ENCODE measurements at regions not wholly inside any gene's neighbourhood (a gene's known extent, or its start where the extent isn't known, plus 50 kb on each side); places are given as distances from the start of the nearest gene placed in this dataset.
A peak's percentile ranks its signal among the peaks of the same experiment; 100 is the strongest.

DNA sequence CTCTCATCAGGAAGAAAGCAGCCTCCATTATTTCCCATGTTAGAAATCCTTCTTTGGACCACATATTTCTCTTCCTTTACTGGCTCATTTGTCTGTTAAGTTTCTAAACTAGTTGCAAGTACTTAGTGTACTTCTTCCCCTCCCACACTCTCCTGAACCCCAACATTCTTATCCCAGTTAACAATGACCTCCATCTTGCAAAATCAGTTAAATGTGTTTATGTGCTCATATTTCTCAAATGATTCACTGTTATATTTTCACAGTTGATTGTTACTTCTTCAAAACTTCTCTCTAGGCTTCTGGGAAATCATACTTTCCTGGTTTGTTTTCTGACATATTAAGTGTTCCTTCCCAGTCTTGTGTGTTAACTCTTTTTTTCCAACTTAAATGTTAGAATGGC lies 856.9 kb downstream of the EPHA3 start:
- intact Hi-C loops (cut with DNase I), result no loop called here
- ATAC-seq (ENCODE audit: poor library complexity) (no peak), DNase-seq (no peak)

DNA sequence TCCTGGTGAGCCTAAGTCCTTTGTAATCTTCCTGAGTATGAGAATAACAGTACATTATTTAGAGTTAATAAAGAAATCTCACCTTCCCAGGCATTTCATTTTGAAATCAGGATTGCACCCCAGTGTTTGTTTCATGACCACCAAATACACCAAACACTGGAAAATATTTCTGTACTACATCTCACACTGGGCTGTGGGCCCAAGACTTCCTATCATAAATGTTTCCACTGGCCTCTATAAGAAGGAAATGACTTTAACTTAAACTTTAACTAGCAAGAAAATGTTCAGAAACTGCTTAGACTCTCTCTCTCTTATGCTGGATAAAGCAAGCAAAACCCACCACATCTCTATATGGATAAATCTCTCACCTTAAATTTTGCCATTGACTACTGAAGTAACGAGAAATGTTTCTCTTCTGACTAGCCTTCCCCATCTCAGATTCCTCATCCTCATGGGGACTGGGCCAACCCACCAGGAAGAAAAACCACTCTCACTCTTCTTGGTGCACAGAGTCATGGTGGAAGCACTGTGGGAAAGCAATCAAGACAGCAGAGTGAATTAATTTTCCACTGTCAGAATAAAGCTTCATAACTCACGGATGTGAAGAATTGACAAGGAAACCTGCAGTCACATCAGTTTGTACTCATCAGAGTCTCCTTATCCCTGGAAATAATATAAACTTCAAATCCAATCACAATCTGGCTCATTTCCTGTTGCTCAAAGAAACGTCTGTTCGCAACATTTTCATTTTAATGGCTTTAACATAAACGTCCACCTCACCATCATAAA lies 859.6 kb downstream of the EPHA3 start:
- no peak for DNase-seq
- no peak for ATAC-seq (ENCODE audit: poor library complexity)
- intact Hi-C loops (cut with DNase I), result no loop called here

DNA sequence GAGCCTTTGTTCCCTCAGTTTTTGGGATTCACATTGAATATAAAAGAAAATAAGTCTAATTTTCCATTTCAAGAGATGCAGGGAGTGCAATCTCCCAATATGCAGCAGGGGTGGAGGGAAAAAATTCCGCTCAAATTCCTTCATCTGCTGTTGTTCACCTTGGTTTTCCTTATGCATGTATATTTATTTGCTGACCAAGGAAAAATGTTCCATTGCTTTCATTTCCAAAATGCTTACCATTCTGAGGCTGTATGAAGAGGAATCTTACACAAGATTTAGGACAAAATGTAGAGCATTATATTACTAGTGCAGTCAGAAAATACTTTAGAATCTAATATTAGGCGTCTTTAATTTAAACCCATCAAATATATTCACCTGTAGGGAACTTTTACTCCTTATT lies 863.9 kb downstream of the EPHA3 start:
- no peak for DNase-seq
- intact Hi-C loops (cut with DNase I), result no loop called here
- ATAC-seq (ENCODE audit: poor library complexity), result no peak

DNA sequence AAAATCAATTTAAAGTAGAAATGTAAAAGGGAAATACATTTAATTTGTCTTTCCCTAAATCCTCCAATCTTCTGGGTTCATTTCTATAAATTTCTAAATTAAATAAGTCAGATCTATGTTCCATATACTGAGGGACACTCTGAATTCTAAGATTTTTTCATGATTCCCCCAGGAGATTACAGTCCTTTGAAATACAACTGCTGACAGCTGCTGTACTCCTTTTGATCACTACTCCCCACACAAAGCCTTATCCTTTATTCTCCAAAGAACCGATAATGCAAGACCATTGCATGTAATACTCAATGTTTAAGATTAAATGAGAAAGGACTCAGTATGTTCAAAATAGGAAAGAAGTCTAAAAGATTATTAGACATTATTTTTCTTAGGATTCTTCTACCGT lies 865.7 kb downstream of the EPHA3 start:
- intact Hi-C loops (cut with DNase I), result no loop called here
- DNase-seq (no peak), ATAC-seq (ENCODE audit: poor library complexity) (no peak)

DNA sequence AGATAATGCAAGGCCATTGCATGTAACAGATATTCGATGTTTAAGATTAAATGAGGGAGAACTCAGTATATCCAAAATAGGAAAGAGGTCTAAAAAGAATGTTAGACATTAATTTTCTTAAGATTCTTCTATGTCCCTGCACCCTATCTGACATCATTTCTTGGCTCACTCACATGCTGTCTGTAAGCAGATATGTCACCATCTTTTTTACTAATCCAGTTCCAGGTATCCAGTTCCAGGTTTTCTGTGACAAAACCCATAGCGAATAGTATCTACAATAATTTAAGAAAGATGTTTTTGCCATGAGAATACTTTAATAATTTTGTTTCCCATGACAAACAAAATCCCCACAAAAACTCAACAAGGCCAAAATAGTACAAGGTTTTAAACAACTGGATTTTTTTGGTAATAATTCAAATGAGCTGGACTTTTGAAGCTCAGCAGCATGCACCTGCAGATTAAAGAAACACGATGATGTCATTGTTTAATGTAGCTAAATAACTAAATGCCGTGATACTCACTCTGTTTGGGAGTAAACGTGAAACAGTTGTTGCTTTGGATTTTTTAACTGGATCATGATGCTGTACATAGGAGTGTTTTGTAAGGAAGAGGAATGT lies 867.6 kb downstream of the EPHA3 start:
- intact Hi-C loops (cut with DNase I), result no loop called here
- ATAC-seq (ENCODE audit: poor library complexity) (no peak), DNase-seq (no peak)

DNA sequence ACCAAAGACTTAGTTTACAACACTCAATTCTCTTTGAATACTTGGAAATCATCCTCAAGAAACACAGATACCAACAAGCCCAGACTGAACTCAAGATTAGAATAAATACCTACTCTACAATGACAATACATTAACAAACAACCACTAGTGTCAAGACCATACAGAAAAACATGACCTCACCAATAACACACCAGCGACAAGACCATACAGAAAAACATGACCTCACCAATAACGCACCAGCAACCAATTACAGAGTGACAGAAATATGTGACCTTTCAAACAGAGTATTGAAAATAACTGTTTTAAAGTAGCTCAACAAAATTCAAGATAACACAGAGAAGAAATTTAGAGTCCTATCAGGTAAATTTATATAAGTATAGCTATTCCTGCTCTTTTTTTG lies 876.0 kb downstream of the EPHA3 start:
- ATAC-seq (ENCODE audit: poor library complexity) (no peak), DNase-seq (no peak)
- intact Hi-C loops (cut with DNase I), result no loop called here

DNA sequence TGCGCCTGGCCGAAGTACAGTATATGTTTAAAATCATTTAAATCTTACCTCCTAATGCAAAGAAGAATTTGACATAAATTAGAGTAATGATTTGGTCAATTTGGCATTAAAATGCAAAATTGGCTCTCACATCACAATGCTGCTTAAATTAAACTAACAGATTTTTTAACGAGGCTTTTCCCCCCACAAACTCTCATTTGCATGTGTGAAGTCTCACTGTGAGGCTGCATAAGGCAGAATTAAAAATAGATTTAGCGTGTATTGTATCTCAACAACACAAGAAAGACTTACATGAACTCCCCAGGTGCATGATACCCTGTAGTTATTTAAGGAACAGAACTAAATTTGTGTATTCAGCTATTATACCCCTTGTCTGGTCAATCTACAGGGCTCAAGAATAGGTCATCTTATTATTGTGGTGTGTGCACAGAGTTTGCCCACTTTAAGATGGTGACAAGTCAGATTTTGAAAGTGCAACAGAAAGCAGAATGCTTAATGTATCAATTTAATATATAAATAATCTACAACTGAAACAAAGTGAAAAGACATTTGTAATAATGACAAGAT lies 897.9 kb downstream of the EPHA3 start:
- intact Hi-C loops (cut with DNase I), result no loop called here

DNA sequence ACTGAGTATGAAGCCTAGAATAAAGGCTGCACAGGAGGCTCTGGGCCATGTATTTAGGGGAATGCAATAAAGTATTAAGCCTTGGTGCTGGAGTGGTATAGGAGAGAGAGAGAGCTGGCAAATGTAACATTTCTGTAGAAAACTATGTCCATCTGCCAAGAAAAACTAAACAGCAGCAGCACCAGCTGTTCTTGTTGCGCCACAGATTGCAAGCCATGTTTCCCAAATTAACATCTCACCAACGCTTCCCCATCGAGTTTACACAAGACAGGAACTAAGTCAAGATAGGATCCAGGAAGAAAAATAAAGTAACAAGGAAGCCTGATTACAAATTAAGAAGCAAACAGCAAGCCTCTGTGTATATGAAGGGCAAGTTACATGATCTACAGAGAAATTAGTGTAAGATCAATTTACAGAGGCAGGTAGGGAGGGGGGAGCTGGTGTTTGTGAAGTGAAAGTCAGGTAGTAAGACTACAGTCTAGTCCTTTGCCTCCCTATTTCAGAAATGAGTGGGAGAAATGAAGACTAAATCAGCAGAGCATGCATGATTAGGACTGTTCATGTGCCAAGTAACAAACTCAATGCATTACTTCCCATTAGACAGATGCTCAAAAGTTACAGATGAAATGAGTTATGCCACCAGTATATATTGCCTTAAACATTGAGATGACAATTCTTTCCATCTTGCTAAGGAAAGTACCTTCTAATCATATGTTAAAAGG lies 900.5 kb downstream of the EPHA3 start:
- DNase-seq (peak; percentile 43), ATAC-seq (ENCODE audit: poor library complexity) (peak; percentile 75)
- intact Hi-C loops (cut with DNase I), result no loop called here

More for the DNA sequence above, 897.9 kb downstream of the EPHA3 start:
- ATAC-seq (ENCODE audit: poor library complexity) (no peak), DNase-seq (no peak)

DNA sequence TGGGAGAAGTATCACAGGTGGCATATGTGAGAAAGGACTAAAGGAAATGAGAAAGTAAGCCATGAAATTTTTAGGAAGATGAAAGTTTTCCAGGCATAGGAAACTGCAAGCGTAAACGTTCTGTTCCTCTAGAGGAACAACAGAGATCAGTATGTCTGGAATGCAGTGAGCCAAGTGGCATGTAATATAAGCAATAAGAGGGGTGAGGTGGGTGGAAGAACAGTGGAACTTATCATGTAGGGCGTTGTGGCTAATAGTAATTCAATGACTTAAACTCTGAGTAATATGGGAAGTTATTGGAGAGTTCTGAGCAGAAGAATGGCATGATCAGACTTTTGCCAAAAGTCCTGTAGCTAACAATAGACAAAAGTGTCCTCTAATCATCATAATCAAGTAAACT lies 902.9 kb downstream of the EPHA3 start:
- intact Hi-C loops (cut with DNase I), result no loop called here
- ATAC-seq (ENCODE audit: poor library complexity), result peak; percentile 65

DNA sequence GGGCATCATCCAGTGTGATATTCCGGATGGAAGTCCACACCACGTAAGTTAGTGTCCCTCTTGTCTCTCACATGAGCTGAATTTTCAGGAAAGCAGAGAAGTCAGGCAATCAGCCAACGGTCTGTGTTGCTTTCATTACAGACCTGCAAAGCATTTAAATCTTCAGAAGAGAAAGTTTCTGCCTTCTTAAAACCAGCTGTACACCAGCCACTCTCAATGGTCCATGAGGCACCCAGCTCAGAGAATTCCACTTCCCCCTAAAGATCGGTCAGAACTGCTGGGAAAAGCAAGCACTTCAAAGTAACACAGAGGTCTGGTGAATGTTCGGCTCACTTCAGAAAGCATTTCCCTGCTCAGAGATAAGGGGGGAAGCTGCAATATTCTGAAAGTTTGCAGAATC lies 903.7 kb downstream of the EPHA3 start:
- intact Hi-C loops (cut with DNase I), result no loop called here
- DNase-seq, result no peak
- peak; percentile 65 for ATAC-seq (ENCODE audit: poor library complexity)

More for the DNA sequence above, 902.9 kb downstream of the EPHA3 start:
- no peak for DNase-seq

DNA sequence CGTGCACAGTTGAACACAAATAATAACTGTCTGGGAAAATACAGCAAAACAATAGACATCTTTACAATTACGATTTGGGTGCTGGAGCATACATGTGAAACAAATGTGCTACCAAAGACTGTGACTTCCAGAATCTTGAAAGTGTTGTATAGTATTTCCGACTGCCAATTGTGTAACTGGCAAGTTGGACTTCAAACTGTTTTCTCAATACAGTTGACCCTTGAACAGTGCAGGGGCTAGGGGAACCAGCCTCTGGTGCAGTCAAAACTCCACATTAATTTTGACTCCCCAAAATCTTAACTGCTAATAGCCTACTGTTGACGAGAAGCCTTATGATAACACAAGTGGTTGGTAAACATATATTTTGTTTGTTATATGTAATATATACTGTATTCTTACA lies 904.2 kb downstream of the EPHA3 start:
- DNase-seq (no peak), ATAC-seq (ENCODE audit: poor library complexity) (no peak)
- intact Hi-C loops (cut with DNase I), result no loop called here

DNA sequence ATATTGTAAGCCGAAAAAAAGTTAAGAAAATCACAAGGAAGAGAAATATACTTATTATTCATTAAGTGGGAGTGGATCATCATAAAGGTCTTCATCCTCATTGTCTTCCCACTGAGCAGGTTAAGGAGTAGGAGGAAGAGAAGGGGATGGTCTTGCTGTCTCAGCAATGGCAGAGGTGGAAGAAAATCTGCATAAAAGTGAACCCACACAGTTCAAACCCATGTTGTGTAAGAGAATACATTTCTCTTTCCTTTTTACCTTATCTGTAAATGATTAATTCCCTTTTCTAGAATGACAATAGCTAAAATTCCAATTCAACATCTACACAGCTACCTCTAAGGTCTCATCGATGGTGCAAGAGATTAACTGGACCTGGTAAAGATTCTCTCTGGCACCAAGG lies 904.6 kb downstream of the EPHA3 start:
- no peak for ATAC-seq (ENCODE audit: poor library complexity)
- intact Hi-C loops (cut with DNase I), result no loop called here
- DNase-seq, result no peak

DNA sequence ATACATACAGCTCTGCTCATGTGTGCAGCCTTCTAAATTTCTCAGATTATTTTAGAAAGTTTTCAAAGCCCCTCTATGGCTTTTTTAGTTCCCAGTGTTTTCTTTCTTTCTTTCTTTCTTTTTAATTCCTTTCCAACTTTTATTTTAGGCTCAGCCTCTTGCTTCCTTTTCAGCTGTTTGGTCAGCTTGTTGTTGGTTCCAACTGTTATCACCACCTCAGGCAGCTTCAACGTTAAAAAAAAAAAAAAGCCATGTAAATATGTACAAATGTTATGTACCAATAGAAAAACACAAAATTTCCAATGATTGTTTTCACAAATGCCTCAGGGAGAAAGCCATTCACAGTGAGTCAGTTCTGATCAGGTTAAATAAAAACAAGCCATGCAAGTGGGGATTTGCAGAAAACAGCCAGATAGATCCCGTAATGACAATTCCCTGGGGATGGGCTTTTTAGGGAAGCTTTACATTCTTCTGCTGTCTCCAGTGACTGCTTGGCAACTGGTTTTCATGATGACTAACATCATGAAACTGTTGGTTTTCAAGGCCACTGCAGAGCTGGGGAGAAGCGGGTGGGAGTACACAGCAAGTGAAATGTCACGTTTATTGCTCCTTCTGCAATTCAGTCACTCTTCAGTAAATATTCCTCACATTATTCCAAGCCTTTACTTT lies 908.4 kb downstream of the EPHA3 start:
- intact Hi-C loops (cut with DNase I), result no loop called here
- DNase-seq (no peak), ATAC-seq (ENCODE audit: poor library complexity) (peak; percentile 77)

DNA sequence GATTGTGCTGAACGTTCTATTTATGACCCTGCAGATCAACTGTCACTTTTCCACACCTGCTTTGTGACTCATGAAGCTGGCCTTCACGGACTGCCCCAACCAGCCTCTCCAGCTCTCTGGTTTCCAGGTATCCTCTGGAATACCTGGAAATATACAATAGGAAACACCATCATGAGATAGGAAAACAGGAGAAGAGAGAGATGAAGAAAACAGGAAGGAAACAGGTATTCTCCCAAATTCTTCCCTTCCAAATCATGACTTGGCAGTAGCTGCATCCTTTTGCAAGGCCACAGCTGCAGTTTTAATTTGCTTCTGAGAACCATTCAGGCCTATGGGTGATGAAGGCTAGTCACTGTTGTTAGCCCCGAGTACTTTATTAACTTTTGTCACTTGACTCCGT lies 909.1 kb downstream of the EPHA3 start:
- DNase-seq (no peak), ATAC-seq (ENCODE audit: poor library complexity) (no peak)
- intact Hi-C loops (cut with DNase I), result no loop called here

DNA sequence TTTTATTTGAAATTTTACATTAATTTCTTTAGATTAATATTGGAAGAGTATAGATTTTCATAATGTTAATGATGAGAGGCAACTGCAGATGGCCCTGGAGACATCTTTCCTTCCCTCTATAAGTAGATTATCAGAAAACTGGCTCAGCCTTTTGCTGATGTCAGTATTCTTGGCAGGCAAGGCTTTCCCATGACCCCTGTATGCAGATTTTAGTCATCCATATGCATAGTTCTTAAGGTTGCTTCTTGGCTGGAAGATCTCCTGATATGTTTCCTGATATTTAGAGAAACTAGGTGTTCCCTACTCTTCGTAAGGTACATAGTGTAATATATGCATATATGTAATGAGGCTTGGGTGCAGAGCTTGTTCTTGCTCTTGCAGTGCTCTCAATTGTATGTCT lies 911.4 kb downstream of the EPHA3 start:
- ATAC-seq (ENCODE audit: poor library complexity) (no peak), DNase-seq (no peak)
- intact Hi-C loops (cut with DNase I), result no loop called here

DNA sequence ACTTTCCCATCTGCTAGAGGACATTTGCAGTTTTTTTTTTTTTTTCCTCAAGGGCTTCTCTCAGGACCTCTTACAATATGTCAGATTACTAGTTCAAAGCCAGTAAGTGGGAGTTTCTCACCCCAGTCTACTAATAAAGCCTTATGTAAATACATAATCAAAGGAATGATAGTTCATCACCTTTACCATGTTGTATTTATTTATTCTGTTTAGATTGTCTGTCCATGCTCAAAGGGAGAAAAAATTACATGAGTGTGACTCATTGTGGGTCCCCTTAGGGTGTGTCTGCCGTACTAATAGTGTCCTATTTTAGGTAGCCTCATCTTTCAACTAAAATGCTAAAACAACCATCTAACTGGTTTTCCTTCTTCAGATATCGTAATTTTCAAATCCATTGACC lies 917.6 kb downstream of the EPHA3 start:
- intact Hi-C loops (cut with DNase I), result no loop called here
- ATAC-seq (ENCODE audit: poor library complexity) (no peak), DNase-seq (no peak)

DNA sequence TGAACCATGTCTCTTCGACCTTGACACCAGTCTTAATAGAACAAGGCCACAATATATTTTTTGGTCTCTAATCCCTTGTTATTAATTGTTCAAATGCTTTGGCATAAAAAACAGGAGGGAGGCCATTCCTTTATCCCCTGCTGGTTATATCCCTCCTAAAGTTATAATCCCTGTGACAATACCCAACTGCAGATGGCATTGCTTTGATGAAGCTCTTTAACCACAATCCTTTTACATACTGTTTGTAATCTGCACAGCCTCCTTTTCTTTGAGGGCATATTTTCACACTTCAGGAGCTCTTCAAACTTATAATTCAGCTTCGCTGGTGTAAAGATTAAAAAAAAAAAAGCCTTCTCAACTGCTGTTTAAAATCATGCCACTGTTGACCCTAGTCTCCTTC lies 919.0 kb downstream of the EPHA3 start:
- DNase-seq, result no peak
- intact Hi-C loops (cut with DNase I), result no loop called here
- no peak for ATAC-seq (ENCODE audit: poor library complexity)

DNA sequence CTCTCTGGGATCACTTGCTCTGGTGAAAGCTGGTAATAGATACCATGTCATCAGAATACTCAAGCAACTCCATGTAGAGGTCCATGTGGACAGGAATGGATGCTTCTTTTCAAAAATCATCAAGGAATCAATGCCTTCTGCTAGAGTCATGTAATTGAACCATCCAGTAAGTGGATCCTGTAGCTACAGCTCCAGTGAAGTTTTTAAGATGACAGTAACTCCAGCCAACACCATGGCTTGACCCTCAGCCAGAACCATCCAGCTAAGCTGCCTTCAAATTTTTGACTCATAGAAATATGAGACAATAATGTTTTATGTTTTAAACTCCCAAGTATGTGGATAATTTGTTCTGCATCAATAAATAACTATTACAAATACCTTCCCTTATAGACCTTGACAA lies 923.7 kb downstream of the EPHA3 start:
- intact Hi-C loops (cut with DNase I), result no loop called here
- DNase-seq (no peak), ATAC-seq (ENCODE audit: poor library complexity) (no peak)

DNA sequence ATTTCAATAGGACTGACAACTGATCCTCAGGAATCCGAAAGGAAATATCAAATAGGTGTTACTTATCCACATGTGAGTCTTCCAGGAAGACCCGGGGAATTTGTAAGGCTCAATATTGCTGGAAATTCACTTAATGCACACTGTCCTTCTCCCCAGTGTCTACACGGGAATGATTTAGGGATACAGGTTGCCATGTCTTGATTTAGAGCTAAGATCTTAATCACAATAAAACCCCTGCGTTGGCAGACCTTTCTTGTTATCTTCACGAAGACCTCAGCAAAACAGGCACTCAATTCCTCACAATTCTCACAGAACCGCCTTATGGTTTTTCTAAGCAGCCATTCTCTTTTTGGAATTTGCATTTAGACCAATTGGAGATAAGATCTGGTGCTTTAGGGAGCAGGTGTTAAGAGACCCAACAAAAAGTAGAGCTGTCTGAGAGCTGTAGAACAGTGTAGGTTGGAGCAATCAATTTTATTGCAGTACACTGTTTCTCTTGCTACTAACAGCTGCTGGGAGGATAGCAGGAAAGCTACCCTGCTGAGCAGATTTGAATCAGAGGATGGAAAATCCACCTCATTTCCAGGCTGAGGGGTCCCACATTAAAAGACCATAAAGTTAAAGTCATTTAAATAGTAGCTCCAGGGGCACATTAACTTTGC lies 925.7 kb downstream of the EPHA3 start:
- intact Hi-C loops (cut with DNase I), result no loop called here
- no peak for ATAC-seq (ENCODE audit: poor library complexity)

More for the DNA sequence above, 925.7 kb downstream of the EPHA3 start:
- no peak for DNase-seq

Measured in Right ventricle myocardium superior (tissue), 1 donor.